H1 (cell line): ENCODE measurements at regions not wholly inside any gene's neighbourhood (a gene's known extent, or its start where the extent isn't known, plus 50 kb on each side); places are given as distances from the start of the nearest gene placed in this dataset.

Experiments
- CTCF ChIA-PET: fragments of 300-600 bp; sonication (Branson Sonifier 250); formaldehyde crosslinking; loops from one replicate; lab custom pipeline; 2021; ENCODE audit not compliant: partially characterized antibody; lab: Charles Lee
- POLR2A ChIA-PET: fragments of 300-600 bp; sonication (Branson Sonifier 250); formaldehyde crosslinking; loops from one replicate; lab custom pipeline; 2021; ENCODE audit warnings: inconsistent platforms; ENCODE audit not compliant: partially characterized antibody; lab: Charles Lee
- DNase-seq, 2 experiments: peaks; one replicate each; pipeline versions ENCODE4 v3.0.0 to v3.0.0-alpha.2; 2010 to 2022; ENCODE audit warnings: low spot score in 2 of 2, low read depth in 1 of 2, mixed read lengths in 1 of 2
- FAIRE-seq: peaks from 2 replicates; lab custom pipeline; 2011; peaks lifted over from hg19 to GRCh38; lab: Jason Lieb, UNC
- H2AFZ ChIP-seq: 2 replicates; pipeline ENCODE4 v1.8.1; 2012; ENCODE audit warnings: low read length, inconsistent platforms
- H2AK5ac ChIP-seq: 2 replicates; pipeline ENCODE4 v1.6.1; 2013; ENCODE audit warnings: low read depth, low read length
- H2BK120ac ChIP-seq: replicated peaks from 2 replicates; pipeline ENCODE3; 2013; ENCODE audit warnings: low read depth, low read length, inconsistent platforms
- H2BK12ac ChIP-seq: 2 replicates; pipeline ENCODE4 v1.6.1; 2013; ENCODE audit warnings: low read depth, low read length
- H2BK15ac ChIP-seq: 2 replicates; pipeline ENCODE4 v1.6.1; 2013; ENCODE audit warnings: low read length
- H2BK20ac ChIP-seq: 2 replicates; pipeline ENCODE4 v1.6.1; 2013; ENCODE audit warnings: low read length
- H2BK5ac ChIP-seq: 2 replicates; pipeline ENCODE4 v1.6.1; 2013; ENCODE audit warnings: low read depth, low read length
- H3K14ac ChIP-seq: 2 replicates; pipeline ENCODE4 v1.6.1; 2013; ENCODE audit warnings: inconsistent platforms; ENCODE audit not compliant: insufficient read length
- H3K18ac ChIP-seq: 2 replicates; pipeline ENCODE4 v1.6.1; 2013; ENCODE audit warnings: low read length; ENCODE audit errors: extremely low read depth
- H3K23ac ChIP-seq: 2 replicates; pipeline ENCODE4 v1.6.1; 2013; ENCODE audit warnings: inconsistent platforms; ENCODE audit not compliant: insufficient read length
- H3K23me2 ChIP-seq: 2 replicates; pipeline ENCODE4 v1.6.1; 2013; ENCODE audit warnings: low read depth, low read length
- H3K27ac ChIP-seq: 2 replicates; pipeline ENCODE4 v1.6.1; 2011; ENCODE audit warnings: low read depth, low read length, inconsistent platforms
- H3K27me3 ChIP-seq, 4 experiments: replicated peaks in 1 of 4; 1 replicate in 1 of 4; 2 replicates in 3 of 4; pipeline versions ENCODE4 v1.6.1 to v1.8.1; 2011 to 2013; ENCODE audit warnings: low read length in 3 of 4, mild to moderate bottlenecking in 3 of 4, inconsistent platforms in 2 of 4, mixed read lengths in 2 of 4, moderate library complexity in 1 of 4; ENCODE audit not compliant: control insufficient read depth in 3 of 4, insufficient read depth in 3 of 4; ENCODE audit errors: extremely low read depth in 1 of 4
- H3K36me3 ChIP-seq, 4 experiments: 2 replicates each; pipeline versions ENCODE4 v1.6.1 to v1.8.1; 2011 to 2013; ENCODE audit warnings: mild to moderate bottlenecking in 4 of 4, low read length in 3 of 4, moderate library complexity in 2 of 4, control low read depth in 1 of 4, inconsistent platforms in 1 of 4; ENCODE audit not compliant: insufficient read depth in 4 of 4, control insufficient read depth in 2 of 4
- H3K4ac ChIP-seq: replicated peaks from 2 replicates; pipeline ENCODE3; 2013; ENCODE audit warnings: low read length, low read depth, mixed read lengths, inconsistent platforms; ENCODE audit not compliant: insufficient read length
- H3K4me1 ChIP-seq, 4 experiments: replicated peaks in 1 of 4; 1 replicate in 1 of 4; 2 replicates in 3 of 4; pipeline versions ENCODE4 v1.6.1 to v1.8.1; 2011 to 2013; ENCODE audit warnings: low read length in 3 of 4, inconsistent platforms in 2 of 4, mixed read lengths in 1 of 4; ENCODE audit not compliant: insufficient read depth in 4 of 4, control insufficient read depth in 3 of 4
- H3K4me2 ChIP-seq, 2 experiments: 2 replicates each; pipeline versions ENCODE4 v1.6.1 to v1.8.1; 2011 to 2013; ENCODE audit warnings: low read depth in 2 of 2, low read length in 2 of 2, control low read depth in 1 of 2, inconsistent platforms in 1 of 2, mild to moderate bottlenecking in 1 of 2; ENCODE audit not compliant: insufficient read depth in 1 of 2
- H3K4me3 ChIP-seq, 4 experiments: fragments of 200-600, 300-600 bp in 1 of 4; sonication (generic), shearing (Covaris generic), sonication (Bioruptor Twin) in 1 of 4; 2 replicates each; pipeline versions ENCODE4 v1.5.1 to v1.8.1; 2011 to 2016; ENCODE audit warnings: low read length in 4 of 4, low read depth in 3 of 4, control low read depth in 2 of 4, inconsistent platforms in 2 of 4, mild to moderate bottlenecking in 2 of 4, mixed read lengths in 1 of 4, moderate library complexity in 1 of 4; ENCODE audit not compliant: insufficient read depth in 2 of 4; ENCODE audit errors: extremely low read depth in 1 of 4
- H3K56ac ChIP-seq: replicated peaks from 2 replicates; pipeline ENCODE3; 2013; ENCODE audit warnings: low read depth, mild to moderate bottlenecking, mixed read lengths, low read length, inconsistent platforms; ENCODE audit not compliant: insufficient read length
- H3K79me1 ChIP-seq: 2 replicates; pipeline ENCODE4 v1.6.1; 2013; ENCODE audit warnings: low read depth, low read length, control low read depth
- H3K79me2 ChIP-seq, 2 experiments: 2 replicates each; pipeline versions ENCODE4 v1.6.1 to v1.8.1; 2012 to 2013; ENCODE audit warnings: low read length in 2 of 2, mild to moderate bottlenecking in 2 of 2, inconsistent platforms in 1 of 2; ENCODE audit not compliant: insufficient read depth in 2 of 2, control insufficient read depth in 1 of 2
- H3K9ac ChIP-seq, 4 experiments: replicated peaks in 1 of 4; 1 replicate in 1 of 4; 2 replicates in 3 of 4; pipeline versions ENCODE4 v1.6.1 to v1.8.1; 2011 to 2013; ENCODE audit warnings: low read depth in 3 of 4, low read length in 3 of 4, control low read depth in 2 of 4, mild to moderate bottlenecking in 2 of 4, moderate library complexity in 2 of 4, inconsistent platforms in 1 of 4; ENCODE audit errors: extremely low read depth in 1 of 4
- H3K9me3 ChIP-seq, 2 experiments: 2 replicates each; pipeline versions ENCODE4 v1.6.1 to v1.8.1; 2012 to 2013; ENCODE audit warnings: mild to moderate bottlenecking in 2 of 2, moderate library complexity in 2 of 2, control low read depth in 1 of 2, inconsistent platforms in 1 of 2, low read depth in 1 of 2, low read length in 1 of 2, mixed read lengths in 1 of 2; ENCODE audit not compliant: insufficient read depth in 2 of 2
- H4K20me1 ChIP-seq, 2 experiments: replicated peaks in 1 of 2; 2 replicates each; pipeline versions ENCODE3 to v1.8.1; 2011 to 2013; ENCODE audit warnings: inconsistent platforms in 2 of 2, low read length in 2 of 2, mild to moderate bottlenecking in 1 of 2; ENCODE audit not compliant: insufficient read depth in 2 of 2, control insufficient read depth in 1 of 2
- H4K5ac ChIP-seq: 2 replicates; pipeline ENCODE4 v1.6.1; 2013; ENCODE audit warnings: low read length, low read depth, mixed read lengths, inconsistent platforms; ENCODE audit not compliant: insufficient read length
- H4K8ac ChIP-seq: 2 replicates; pipeline ENCODE4 v1.8.0; 2013; ENCODE audit warnings: mild to moderate bottlenecking, moderate library complexity, low read length, inconsistent platforms; ENCODE audit not compliant: insufficient read depth; ENCODE audit errors: extremely low read depth
- H4K91ac ChIP-seq: replicated peaks from 2 replicates; pipeline ENCODE3; 2013; ENCODE audit warnings: low read length, mixed read lengths, inconsistent platforms; ENCODE audit not compliant: insufficient read length
- PHF8 ChIP-seq: fragments of 200-600 bp; sonication (generic); conservative IDR thresholded peaks from 2 replicates; pipeline ENCODE4 v1.7.1; 2012; ENCODE audit warnings: low read depth, mild to moderate bottlenecking, inconsistent platforms, low read length, moderate library complexity
- SIX5 ChIP-seq: IDR thresholded peaks from 2 replicates; pipeline ENCODE4 v1.6.1; 2011; ENCODE audit warnings: mild to moderate bottlenecking, low read depth, low read length
- SUZ12 ChIP-seq: fragments of 200-600 bp; sonication (generic); IDR thresholded peaks from 2 replicates; pipeline ENCODE4 v1.6.1; 2012; ENCODE audit warnings: mild to moderate bottlenecking, inconsistent platforms, low read length, moderate library complexity, mixed read lengths
- TAF7 ChIP-seq: optimal IDR thresholded peaks from 2 replicates; pipeline ENCODE3; 2011; ENCODE audit warnings: low read depth, mild to moderate bottlenecking, inconsistent platforms, low read length, moderate library complexity, borderline replicate concordance
- WGBS, 2 experiments: shearing (Covaris generic) in 1 of 2; methylation state at CpG; one replicate each; pipeline versions ENCODE4 v1.1.6 to v1.1.7; 2013 to 2015; ENCODE audit warnings: low lambda C conversion rate in 2 of 2, mixed read lengths in 2 of 2, inconsistent platforms in 1 of 2, low coverage in 1 of 2, missing lambda C conversion rate in 1 of 2; ENCODE audit not compliant: insufficient replicate concordance in 2 of 2, insufficient coverage in 1 of 2, insufficient read length in 1 of 2; ENCODE audit errors: extremely low coverage in 1 of 2, missing lambda C conversion rate in 1 of 2; 5-methylcytosine and 5-hydroxymethylcytosine counted together
- TF ChIP-seq, protein P1 (sequence below), 3 experiments: IDR thresholded peaks; 1 replicate in 2 of 3; 2 replicates in 1 of 3; pipeline versions ENCODE4 v1.5.1 to v1.6.1; 2011; ENCODE audit warnings: low read length in 3 of 3, mild to moderate bottlenecking in 3 of 3, inconsistent platforms in 2 of 3, low read depth in 1 of 3, moderate library complexity in 1 of 3; ENCODE audit not compliant: insufficient read depth in 1 of 3; ENCODE audit errors: control extremely low read depth in 1 of 3
- TF ChIP-seq, protein P2 (sequence below): IDR thresholded peaks from 2 replicates; pipeline ENCODE4 v1.6.1; 2011; ENCODE audit warnings: low read length, improper control_type of control experiment
- TF ChIP-seq, protein P3 (sequence below): IDR thresholded peaks from 2 replicates; pipeline ENCODE4 v1.6.1; 2012; ENCODE audit warnings: low read length, inconsistent platforms

DNA sequence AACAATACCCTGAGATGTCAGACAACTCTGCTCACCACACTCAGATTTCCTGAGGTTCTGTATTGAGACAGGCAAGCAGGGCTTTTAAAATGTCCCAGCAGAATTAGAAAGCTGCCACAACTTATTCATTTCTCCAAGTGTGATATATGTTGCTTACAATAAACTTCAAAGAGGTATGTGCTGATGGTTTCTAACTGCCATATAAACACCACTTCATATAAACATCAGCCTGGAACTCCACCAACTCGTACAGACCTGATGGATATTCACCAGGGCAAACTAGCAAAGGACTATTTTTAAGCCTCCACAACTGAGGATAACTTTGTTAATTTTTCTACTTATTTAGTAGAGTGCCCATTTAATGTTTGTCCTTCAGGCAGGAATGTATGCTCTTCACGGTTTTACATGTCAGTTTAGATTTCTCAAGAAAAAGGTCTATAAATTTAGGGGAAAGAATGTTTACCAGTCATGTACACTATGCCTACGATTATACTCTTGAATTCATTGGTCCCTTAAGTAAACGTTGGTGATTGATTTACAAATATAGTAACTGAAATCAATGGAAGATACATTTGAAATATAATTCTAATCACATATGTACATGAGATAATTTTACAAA lies 109.6 kb upstream of the ABI3BP start:
- Histone ChIP-seq H3K79me2 (no peaks in the 10 kb centered on the region), H3K4me2 (no peak overlapping the region), H2AFZ (no peak overlapping the region), H2BK120ac (no peak overlapping the region), H3K4me1 (no peaks in the 10 kb centered on the region), H2BK15ac (no peak overlapping the region), H3K23ac (no peak overlapping the region), H4K20me1 (no peaks in the 10 kb centered on the region), H3K18ac (no peak overlapping the region), H3K27ac (no peak overlapping the region), H2AK5ac (no peak overlapping the region), H3K23me2 (no peaks in the 10 kb centered on the region), H3K4ac (no peak overlapping the region), H3K79me1 (no peaks in the 10 kb centered on the region), H4K5ac (no peak overlapping the region), H3K36me3 (no peaks in the 10 kb centered on the region), H3K9ac (no peak overlapping the region), H4K8ac (no peak overlapping the region), H2BK5ac (no peak overlapping the region), H3K4me3 (no peak overlapping the region), H3K27me3 (no peaks in the 10 kb centered on the region), H2BK20ac (no peak overlapping the region), H3K56ac (no peak overlapping the region), H2BK12ac (no peak overlapping the region), H3K14ac (no peak overlapping the region), H3K9me3 (peaks cover 2 to 4% of the 10 kb centered on the region in 2 experiments; a peak in 2 of 4 replicates), H4K91ac (no peak overlapping the region)
- FAIRE-seq (no peak), DNase-seq (no peak)
- WGBS, 2 experiments, result 81% methylated on average over 4 of the region's 4 CpGs; no CpG with 5 or more reads in 1 of the 2 experiments
- POLR2A ChIA-PET, result no interaction called here
- CTCF ChIA-PET, result interaction anchor here (1.6 kb wide), 1 partner anchor 10 kb away, joined by 4 read pairs; no protein-coding TSS in a partner anchor
- TF ChIP-seq SUZ12, result no peak
- TF ChIP-seq, protein P1, sequence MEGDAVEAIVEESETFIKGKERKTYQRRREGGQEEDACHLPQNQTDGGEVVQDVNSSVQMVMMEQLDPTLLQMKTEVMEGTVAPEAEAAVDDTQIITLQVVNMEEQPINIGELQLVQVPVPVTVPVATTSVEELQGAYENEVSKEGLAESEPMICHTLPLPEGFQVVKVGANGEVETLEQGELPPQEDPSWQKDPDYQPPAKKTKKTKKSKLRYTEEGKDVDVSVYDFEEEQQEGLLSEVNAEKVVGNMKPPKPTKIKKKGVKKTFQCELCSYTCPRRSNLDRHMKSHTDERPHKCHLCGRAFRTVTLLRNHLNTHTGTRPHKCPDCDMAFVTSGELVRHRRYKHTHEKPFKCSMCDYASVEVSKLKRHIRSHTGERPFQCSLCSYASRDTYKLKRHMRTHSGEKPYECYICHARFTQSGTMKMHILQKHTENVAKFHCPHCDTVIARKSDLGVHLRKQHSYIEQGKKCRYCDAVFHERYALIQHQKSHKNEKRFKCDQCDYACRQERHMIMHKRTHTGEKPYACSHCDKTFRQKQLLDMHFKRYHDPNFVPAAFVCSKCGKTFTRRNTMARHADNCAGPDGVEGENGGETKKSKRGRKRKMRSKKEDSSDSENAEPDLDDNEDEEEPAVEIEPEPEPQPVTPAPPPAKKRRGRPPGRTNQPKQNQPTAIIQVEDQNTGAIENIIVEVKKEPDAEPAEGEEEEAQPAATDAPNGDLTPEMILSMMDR (IDR thresholded peaks at IDR 0.05; ENCODE audit: control extremely low read depth in 1 of 3, insufficient read depth in 1 of 3, low read depth in 1 of 3, low read length in 3 of 3), result no peak
- no peak for TF ChIP-seq TAF7
- TF ChIP-seq SIX5, result no peak
- TF ChIP-seq, protein P2, sequence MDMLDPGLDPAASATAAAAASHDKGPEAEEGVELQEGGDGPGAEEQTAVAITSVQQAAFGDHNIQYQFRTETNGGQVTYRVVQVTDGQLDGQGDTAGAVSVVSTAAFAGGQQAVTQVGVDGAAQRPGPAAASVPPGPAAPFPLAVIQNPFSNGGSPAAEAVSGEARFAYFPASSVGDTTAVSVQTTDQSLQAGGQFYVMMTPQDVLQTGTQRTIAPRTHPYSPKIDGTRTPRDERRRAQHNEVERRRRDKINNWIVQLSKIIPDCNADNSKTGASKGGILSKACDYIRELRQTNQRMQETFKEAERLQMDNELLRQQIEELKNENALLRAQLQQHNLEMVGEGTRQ, result no peak
- no peak for TF ChIP-seq PHF8
- TF ChIP-seq, protein P3, sequence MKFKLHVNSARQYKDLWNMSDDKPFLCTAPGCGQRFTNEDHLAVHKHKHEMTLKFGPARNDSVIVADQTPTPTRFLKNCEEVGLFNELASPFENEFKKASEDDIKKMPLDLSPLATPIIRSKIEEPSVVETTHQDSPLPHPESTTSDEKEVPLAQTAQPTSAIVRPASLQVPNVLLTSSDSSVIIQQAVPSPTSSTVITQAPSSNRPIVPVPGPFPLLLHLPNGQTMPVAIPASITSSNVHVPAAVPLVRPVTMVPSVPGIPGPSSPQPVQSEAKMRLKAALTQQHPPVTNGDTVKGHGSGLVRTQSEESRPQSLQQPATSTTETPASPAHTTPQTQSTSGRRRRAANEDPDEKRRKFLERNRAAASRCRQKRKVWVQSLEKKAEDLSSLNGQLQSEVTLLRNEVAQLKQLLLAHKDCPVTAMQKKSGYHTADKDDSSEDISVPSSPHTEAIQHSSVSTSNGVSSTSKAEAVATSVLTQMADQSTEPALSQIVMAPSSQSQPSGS, result no peak
